SK-N-SH treated with all-trans-retinoic acid at 6 μM for 48 hours (cell line): ENCODE measurements at regions not wholly inside any gene's neighbourhood (a gene's known extent, or its start where the extent isn't known, plus 50 kb on each side); places are given as distances from the start of the nearest gene placed in this dataset.

Source experiments
- PATZ1 ChIP-seq: fragments of 250-450 bp; sonication (Bioruptor Pico); IDR thresholded peaks from 2 replicates; pipeline ENCODE4 v1.8.0; 2020; ENCODE audit warnings: mild to moderate bottlenecking, moderate library complexity, borderline replicate concordance
- ZFP3 ChIP-seq: fragments of 250-450 bp; sonication (Bioruptor Pico); IDR thresholded peaks from 2 replicates; pipeline ENCODE4 v1.5.0; 2020; ENCODE audit warnings: mild to moderate bottlenecking, moderate library complexity
- TF ChIP-seq, protein P1 (sequence below): fragments of 250-450 bp; sonication (Bioruptor Pico); IDR thresholded peaks from 2 replicates; pipeline ENCODE4 v1.8.0; 2021; ENCODE audit warnings: low read depth, mild to moderate bottlenecking, moderate library complexity, borderline replicate concordance

- TF ChIP-seq PATZ1 (CRISPR knock-in tag) (no peak), ZFP3 (no peak)
- TF ChIP-seq, protein P1, sequence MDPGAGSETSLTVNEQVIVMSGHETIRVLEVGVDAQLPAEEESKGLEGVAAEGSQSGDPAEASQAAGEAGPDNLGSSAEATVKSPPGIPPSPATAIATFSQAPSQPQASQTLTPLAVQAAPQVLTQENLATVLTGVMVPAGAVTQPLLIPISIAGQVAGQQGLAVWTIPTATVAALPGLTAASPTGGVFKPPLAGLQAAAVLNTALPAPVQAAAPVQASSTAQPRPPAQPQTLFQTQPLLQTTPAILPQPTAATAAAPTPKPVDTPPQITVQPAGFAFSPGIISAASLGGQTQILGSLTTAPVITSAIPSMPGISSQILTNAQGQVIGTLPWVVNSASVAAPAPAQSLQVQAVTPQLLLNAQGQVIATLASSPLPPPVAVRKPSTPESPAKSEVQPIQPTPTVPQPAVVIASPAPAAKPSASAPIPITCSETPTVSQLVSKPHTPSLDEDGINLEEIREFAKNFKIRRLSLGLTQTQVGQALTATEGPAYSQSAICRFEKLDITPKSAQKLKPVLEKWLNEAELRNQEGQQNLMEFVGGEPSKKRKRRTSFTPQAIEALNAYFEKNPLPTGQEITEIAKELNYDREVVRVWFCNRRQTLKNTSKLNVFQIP: no peak
Observed at GRCh38 chr18:68461481-68462018, 253.4 kb downstream of the TMX3 start.
